ENCODE measurements at regions not wholly inside any gene's neighbourhood (a gene's known extent, or its start where the extent isn't known, plus 50 kb on each side); places are given as distances from the start of the nearest gene placed in this dataset.

GRCh38 chr12:90899456-90900182, 55.4 kb downstream of the CCER1 start:
- Histone ChIP-seq H3K27ac (ENCODE audit: control insufficient read depth, insufficient read depth) (no peak overlapping the region), H2AFZ (ENCODE audit: control insufficient read depth, low read depth, low read length) (no peak overlapping the region), H4K20me1 (ENCODE audit: control insufficient read depth, insufficient read depth) (no peaks in the 10 kb centered on the region), H3K27me3 (replicated peaks in 1 of 2; ENCODE audit: control insufficient read depth in 2 of 2, insufficient read depth in 2 of 2, low read length in 1 of 2) (no peaks in the 10 kb centered on the region), H3K9me3 (replicated peaks; ENCODE audit: control insufficient read depth, insufficient read depth, low read length) (no peaks in the 10 kb centered on the region), H3K36me3 (ENCODE audit: control insufficient read depth in 2 of 2, insufficient read depth in 2 of 2, low read length in 1 of 2) (no peaks in the 10 kb centered on the region), H3K79me2 (ENCODE audit: control insufficient read depth, insufficient read depth, low read length) (no peaks in the 10 kb centered on the region), H3K4me2 (ENCODE audit: control insufficient read depth, insufficient read depth) (no peak overlapping the region), H3K4me3 (no peak overlapping the region), H3K4me1 (ENCODE audit: control insufficient read depth, insufficient read depth, low read length) (no peaks in the 10 kb centered on the region), H3K9ac (ENCODE audit: control insufficient read depth, insufficient read depth, low read length) (no peak overlapping the region)
- ATAC-seq: no peak
- CTCF ChIA-PET: interaction anchor here (0.8 kb wide), 1 partner anchor 717 kb away, joined by 3 read pairs; no protein-coding TSS in a partner anchor
- RAD21 ChIA-PET (ENCODE audit: unreplicated experiment): no interaction called here
- in situ Hi-C loops (cut with MboI) (no loop called here), intact Hi-C loops (cut with micrococcal nuclease; ENCODE audit: unreplicated experiment) (no loop called here)
- BruUV-seq (replicated peaks): no TSS peak
- SMC1A ChIA-PET (ENCODE audit: uncharacterized antibody, unreplicated experiment): no interaction called here
- 61% methylated on average over 4 of the region's 4 CpGs for WGBS (ENCODE audit: insufficient coverage, insufficient replicate concordance, low lambda C conversion rate, missing lambda C conversion rate)
- DNase-seq (ENCODE audit: low read depth, low spot score): no peak
- POLR2A ChIA-PET: no interaction called here
- FAIRE-seq: no peak
- TF ChIP-seq SREBF2 (IDR thresholded peaks at IDR 0.05; ENCODE audit: low read length): no peak
- TF ChIP-seq POLR2AphosphoS5 (IDR thresholded peaks at IDR 0.05; ENCODE audit: low read length): no peak
- no peak for TF ChIP-seq REST (IDR thresholded peaks at IDR 0.05; ENCODE audit: low read depth, low read length)
- no peak for TF ChIP-seq JUNB (IDR thresholded peaks at IDR 0.05)
- TF ChIP-seq PKNOX1 (IDR thresholded peaks at IDR 0.05): no peak
- TF ChIP-seq NKRF (conservative IDR thresholded peaks at IDR 0.05): no peak
- no peak for TF ChIP-seq MAX (IDR thresholded peaks at IDR 0.05; ENCODE audit: low read depth, low read length)
- no peak for TF ChIP-seq RAD51 (IDR thresholded peaks at IDR 0.05)
- no peak for TF ChIP-seq SIX5 (IDR thresholded peaks at IDR 0.05; ENCODE audit: low read depth, low read length, severe bottlenecking)
- TF ChIP-seq RAD21 (IDR thresholded peaks at IDR 0.05; ENCODE audit: insufficient read depth, low read depth, low read length): no peak
- no peak for TF ChIP-seq SPI1 (IDR thresholded peaks at IDR 0.05; ENCODE audit: borderline replicate concordance, insufficient read depth, low read depth, low read length)
- TF ChIP-seq CHD2 (IDR thresholded peaks at IDR 0.05; ENCODE audit: borderline replicate concordance, low read depth, low read length): no peak
- no peak for TF ChIP-seq MTA2 (IDR thresholded peaks at IDR 0.05; ENCODE audit: low read depth)
- TF ChIP-seq PAX8 (IDR thresholded peaks at IDR 0.05): no peak
- TF ChIP-seq EGR1 (IDR thresholded peaks at IDR 0.05; ENCODE audit: borderline replicate concordance in 1 of 2, low read depth in 2 of 2, low read length in 2 of 2): no peak
- no peak for TF ChIP-seq CBFB (IDR thresholded peaks at IDR 0.05; ENCODE audit: low read depth)
- TF ChIP-seq YBX1 (IDR thresholded peaks at IDR 0.05): no peak

All from GM12878 (cell line).